Stromal cell of bone marrow (primary cell): ENCODE measurements at regions not wholly inside any gene's neighbourhood (a gene's known extent, or its start where the extent isn't known, plus 50 kb on each side); places are given as distances from the start of the nearest gene placed in this dataset.
A peak's percentile ranks its signal among the peaks of the same experiment; 100 is the strongest.
"Not testable (repeated sequence)": the region's sequence is repeated elsewhere in the genome, so short reads cannot be mapped to it uniquely, and the experiment has no call there.

Experiments used
- DNase-seq: peaks from one replicate; pipeline ENCODE4 v3.0.0-alpha.2; 2012; ENCODE audit warnings: low read depth

- DNase-seq, result not testable (repeated sequence)
These were observed 67.7 kb upstream of the LYZL2 start for GRCh38 chr10:30697221-30697620.

- not testable (repeated sequence) for DNase-seq
These were observed 67.0 kb upstream of the LYZL2 start for GRCh38 chr10:30696416-30697185.

GRCh38 chr10:30695481-30696236, 66.1 kb upstream of the LYZL2 start:
- not testable (repeated sequence) for DNase-seq

- no peak for DNase-seq
These were observed 65.1 kb upstream of the LYZL2 start for GRCh38 chr10:30694518-30695228.

GRCh38 chr10:30691639-30692015, 62.1 kb upstream of the LYZL2 start:
- peak; percentile 95 for DNase-seq

GRCh38 chr10:30690948-30691638, 61.5 kb upstream of the LYZL2 start:
- not testable (repeated sequence) for DNase-seq

GRCh38 chr10:30688456-30688855, 58.9 kb upstream of the LYZL2 start:
- no peak for DNase-seq

- DNase-seq, result peak; percentile 60
These were observed 58.2 kb upstream of the LYZL2 start for GRCh38 chr10:30687698-30688213.

- no peak for DNase-seq
These were observed 57.2 kb upstream of the LYZL2 start for GRCh38 chr10:30686708-30687107.

- no peak for DNase-seq
These were observed 53.9 kb upstream of the LYZL2 start for GRCh38 chr10:30683496-30683895.

- peak; percentile 97 for DNase-seq
These were observed 53.0 kb upstream of the LYZL2 start for GRCh38 chr10:30682377-30683199.

GRCh38 chr10:30680908-30681307, 51.4 kb upstream of the LYZL2 start:
- no peak for DNase-seq
